Upper lobe of right lung (tissue), 1 donor: ENCODE measurements at regions not wholly inside any gene's neighbourhood (a gene's known extent, or its start where the extent isn't known, plus 50 kb on each side); places are given as distances from the start of the nearest gene placed in this dataset.
"Not testable (repeated sequence)": the region's sequence is repeated elsewhere in the genome, so short reads cannot be mapped to it uniquely, and the experiment has no call there.

Experiments used
- ATAC-seq: fragments of 200-7000 bp; cut with Tn5 transposase; one replicate; pipeline ENCODE4 v1.9.1; 2020; ENCODE audit warnings: mild to moderate bottlenecking, moderate library complexity
- DNase-seq: peaks from one replicate; pipeline ENCODE4 v3.0.0-alpha.2; 2020
- H3K27ac ChIP-seq: fragments of 200-600 bp; one replicate; pipeline ENCODE4 v1.8.0; 2022
- H3K27me3 ChIP-seq: fragments of 200-600 bp; one replicate; pipeline ENCODE4 v1.8.0; 2022; ENCODE audit warnings: mild to moderate bottlenecking
- H3K36me3 ChIP-seq: fragments of 200-600 bp; one replicate; pipeline ENCODE4 v1.8.0; 2022
- H3K4me1 ChIP-seq: fragments of 200-600 bp; one replicate; pipeline ENCODE4 v1.8.0; 2022
- H3K4me3 ChIP-seq: fragments of 200-600 bp; one replicate; pipeline ENCODE4 v1.8.0; 2022; ENCODE audit warnings: mild to moderate bottlenecking
- H3K9me3 ChIP-seq: fragments of 200-600 bp; one replicate; pipeline ENCODE4 v1.8.0; 2022
- CTCF ChIP-seq: fragments of 200-600 bp; IDR thresholded peaks from one replicate; pipeline ENCODE4 v1.8.0; 2022; ENCODE audit warnings: antibody characterized with exemption
- intact Hi-C: fragments of 100-400 bp; cut with DNase I; formaldehyde crosslinking; loops from one replicate; pipeline ENCODE4 v1.11.0; 2022
- donor health status: DM: no; HTN: yes; CAD: no; lungs with severe emphysema.

GRCh38 chr7:155384751-155385150, 73.2 kb upstream of the EN2 start:
- H3K27me3 ChIP-seq, result peaks cover 82% of the 10 kb centered on the region
- no peak for DNase-seq
- ATAC-seq, result no peak
- H3K4me3 ChIP-seq, result no peak overlapping the region
- H3K4me1 ChIP-seq, result peaks cover 21% of the 10 kb centered on the region
- no peak overlapping the region for H3K27ac ChIP-seq
- no peak for TF ChIP-seq CTCF
- H3K36me3 ChIP-seq, result no peaks in the 10 kb centered on the region
- intact Hi-C loops, result no loop called here
- H3K9me3 ChIP-seq, result no peaks in the 10 kb centered on the region

GRCh38 chr7:155385182-155385581, 72.7 kb upstream of the EN2 start:
- DNase-seq, ATAC-seq, intact Hi-C loops, H3K36me3 ChIP-seq, H3K27ac ChIP-seq, H3K4me3 ChIP-seq, H3K9me3 ChIP-seq: not testable (repeated sequence)
- peaks cover 78% of the 10 kb centered on the region for H3K27me3 ChIP-seq
- H3K4me1 ChIP-seq, result peaks cover 18% of the 10 kb centered on the region

- H3K27ac ChIP-seq, result no peak overlapping the region
- H3K27me3 ChIP-seq, result peaks cover 68% of the 10 kb centered on the region
These were observed 71.3 kb upstream of the EN2 start for GRCh38 chr7:155386608-155387007.

GRCh38 chr7:155387066-155387620, 70.8 kb upstream of the EN2 start:
- no peaks in the 10 kb centered on the region for H3K36me3 ChIP-seq
- intact Hi-C loops, result no loop called here
- ATAC-seq, result no peak
- no peaks in the 10 kb centered on the region for H3K9me3 ChIP-seq
- H3K27me3 ChIP-seq, result peaks cover 62% of the 10 kb centered on the region
- peaks cover 4% of the 10 kb centered on the region for H3K4me1 ChIP-seq
- no peak overlapping the region for H3K4me3 ChIP-seq
- no peak for DNase-seq
- TF ChIP-seq CTCF, result no peak
- no peak overlapping the region for H3K27ac ChIP-seq

More at GRCh38 chr7:155386608-155387007, 71.3 kb upstream of the EN2 start:
- H3K4me1 ChIP-seq, result peaks cover 9% of the 10 kb centered on the region
- intact Hi-C loops, result no loop called here
- no peak for TF ChIP-seq CTCF
- H3K36me3 ChIP-seq, result no peaks in the 10 kb centered on the region
- H3K9me3 ChIP-seq, result no peaks in the 10 kb centered on the region
- ATAC-seq (no peak), DNase-seq (no peak)
- no peak overlapping the region for H3K4me3 ChIP-seq

GRCh38 chr7:155388561-155388960, 69.4 kb upstream of the EN2 start:
- Histone ChIP-seq H3K4me1 (no peaks in the 10 kb centered on the region), H3K36me3 (no peaks in the 10 kb centered on the region), H3K27ac (no peak overlapping the region), H3K9me3 (no peaks in the 10 kb centered on the region), H3K27me3 (peaks cover 48% of the 10 kb centered on the region), H3K4me3 (no peak overlapping the region)
- no peak for DNase-seq
- intact Hi-C loops, result no loop called here
- TF ChIP-seq CTCF, result no peak
- no peak for ATAC-seq

- H3K27ac ChIP-seq, result no peak overlapping the region
- intact Hi-C loops, result no loop called here
- peaks cover 29% of the 10 kb centered on the region for H3K27me3 ChIP-seq
- H3K36me3 ChIP-seq, result no peaks in the 10 kb centered on the region
- H3K4me1 ChIP-seq, result no peaks in the 10 kb centered on the region
- ATAC-seq (no peak), DNase-seq (no peak)
- no peaks in the 10 kb centered on the region for H3K9me3 ChIP-seq
- no peak overlapping the region for H3K4me3 ChIP-seq
- no peak for TF ChIP-seq CTCF
These were observed 66.5 kb upstream of the EN2 start for GRCh38 chr7:155391414-155391813.
